ENCODE measurements at regions not wholly inside any gene's neighbourhood (a gene's known extent, or its start where the extent isn't known, plus 50 kb on each side); places are given as distances from the start of the nearest gene placed in this dataset.

- TF ChIP-seq, protein P1, sequence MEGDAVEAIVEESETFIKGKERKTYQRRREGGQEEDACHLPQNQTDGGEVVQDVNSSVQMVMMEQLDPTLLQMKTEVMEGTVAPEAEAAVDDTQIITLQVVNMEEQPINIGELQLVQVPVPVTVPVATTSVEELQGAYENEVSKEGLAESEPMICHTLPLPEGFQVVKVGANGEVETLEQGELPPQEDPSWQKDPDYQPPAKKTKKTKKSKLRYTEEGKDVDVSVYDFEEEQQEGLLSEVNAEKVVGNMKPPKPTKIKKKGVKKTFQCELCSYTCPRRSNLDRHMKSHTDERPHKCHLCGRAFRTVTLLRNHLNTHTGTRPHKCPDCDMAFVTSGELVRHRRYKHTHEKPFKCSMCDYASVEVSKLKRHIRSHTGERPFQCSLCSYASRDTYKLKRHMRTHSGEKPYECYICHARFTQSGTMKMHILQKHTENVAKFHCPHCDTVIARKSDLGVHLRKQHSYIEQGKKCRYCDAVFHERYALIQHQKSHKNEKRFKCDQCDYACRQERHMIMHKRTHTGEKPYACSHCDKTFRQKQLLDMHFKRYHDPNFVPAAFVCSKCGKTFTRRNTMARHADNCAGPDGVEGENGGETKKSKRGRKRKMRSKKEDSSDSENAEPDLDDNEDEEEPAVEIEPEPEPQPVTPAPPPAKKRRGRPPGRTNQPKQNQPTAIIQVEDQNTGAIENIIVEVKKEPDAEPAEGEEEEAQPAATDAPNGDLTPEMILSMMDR (IDR thresholded peaks at IDR 0.05): no peak
- no peak for TF ChIP-seq POLR2A (IDR thresholded peaks at IDR 0.05)
These were observed 91.7 kb upstream of the PITRM1 start for GRCh38 chr10:3264161-3264761.
